ENCODE measurements at regions not wholly inside any gene's neighbourhood (a gene's known extent, or its start where the extent isn't known, plus 50 kb on each side); places are given as distances from the start of the nearest gene placed in this dataset.

- BruUV-seq (replicated peaks), result no TSS peak
- CTCF ChIA-PET, result no interaction called here
- POLR2A ChIA-PET, result no interaction called here
Measured at GRCh38 chr9:92170848-92171247, 55.6 kb upstream of the SPTLC1 start.

DNA sequence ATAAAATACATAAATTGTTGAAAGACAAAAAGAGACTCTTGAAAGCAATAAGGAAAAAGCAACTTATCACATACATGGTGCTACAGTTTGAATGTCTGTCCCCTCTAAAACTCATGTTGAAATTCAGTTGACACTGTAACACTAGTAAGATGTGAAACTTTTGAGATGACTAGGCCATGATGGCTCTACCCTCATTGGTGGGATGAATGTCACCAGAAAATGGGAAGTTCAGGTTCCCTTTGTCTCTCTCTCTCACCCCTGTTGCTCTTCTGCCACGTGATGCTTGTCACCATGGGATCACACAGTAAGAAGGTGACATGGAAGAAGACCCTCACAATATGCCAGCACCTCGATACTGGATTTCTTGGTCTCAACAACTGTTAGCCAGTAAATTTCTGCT is 50.3 kb upstream of the SPTLC1 start:
- DNase-seq (ENCODE audit: low read depth, low spot score) (no peak), ATAC-seq (no peak)
- POLR2A ChIA-PET, result no interaction called here
- intact Hi-C loops (cut with micrococcal nuclease; ENCODE audit: unreplicated experiment) (no loop called here), in situ Hi-C loops (cut with HindIII; ENCODE audit: low pct_unique_long_range_greater_than_20kb, low sequenced_read_pairs) (no loop called here)
- Histone ChIP-seq H3K9me3 (ENCODE audit: control insufficient read depth, insufficient read depth, low read depth, low read length) (peaks cover 2% of the 10 kb centered on the region; the same call in 1 of the 2 replicates), H3K4me3 (ENCODE audit: low read depth in 2 of 2, low read length in 2 of 2) (no peak overlapping the region), H3K36me3 (ENCODE audit: control insufficient read depth, insufficient read depth, low read length) (no peaks in the 10 kb centered on the region), H3K4me1 (ENCODE audit: control insufficient read depth, insufficient read depth, low read length) (no peaks in the 10 kb centered on the region), H3K27me3 (ENCODE audit: control insufficient read depth, insufficient read depth, low read length) (no peaks in the 10 kb centered on the region), H3K27ac (ENCODE audit: low read length) (no peak overlapping the region)
- BruUV-seq (replicated peaks), result no TSS peak
- TF ChIP-seq CTCF (IDR thresholded peaks at IDR 0.05), result no peak
- TF ChIP-seq TCF7L2 (IDR thresholded peaks at IDR 0.05; ENCODE audit: low read depth, low read length), result no peak
- no peak for TF ChIP-seq SIN3A (IDR thresholded peaks at IDR 0.05; ENCODE audit: borderline replicate concordance, insufficient read depth, low read depth, low read length)
- no peak for TF ChIP-seq REST (IDR thresholded peaks at IDR 0.05; ENCODE audit: insufficient read depth in 1 of 2, low read depth in 2 of 2, low read length in 1 of 2)
- no peak for TF ChIP-seq POLR2AphosphoS5 (IDR thresholded peaks at IDR 0.05; ENCODE audit: low read depth, low read length)
- CTCF ChIA-PET, result no interaction called here

More at GRCh38 chr9:92170848-92171247, 55.6 kb upstream of the SPTLC1 start:
- no peaks in the 10 kb centered on the region for H3K9me3 ChIP-seq (ENCODE audit: control insufficient read depth, insufficient read depth, low read depth, low read length)
- ATAC-seq (no peak), DNase-seq (ENCODE audit: low read depth, low spot score) (no peak)
- H3K27ac ChIP-seq (ENCODE audit: low read length), result no peak overlapping the region
- intact Hi-C loops (cut with micrococcal nuclease; ENCODE audit: unreplicated experiment), result no loop called here
- H3K4me1 ChIP-seq (ENCODE audit: control insufficient read depth, insufficient read depth, low read length), result no peaks in the 10 kb centered on the region
- no peak overlapping the region for H3K4me3 ChIP-seq (ENCODE audit: low read depth in 2 of 2, low read length in 2 of 2)
- no peak for TF ChIP-seq TCF7L2 (IDR thresholded peaks at IDR 0.05; ENCODE audit: low read depth, low read length)
- no peak for TF ChIP-seq SIN3A (IDR thresholded peaks at IDR 0.05; ENCODE audit: borderline replicate concordance, insufficient read depth, low read depth, low read length)
- TF ChIP-seq CTCF (IDR thresholded peaks at IDR 0.05), result no peak
- no peak for TF ChIP-seq POLR2AphosphoS5 (IDR thresholded peaks at IDR 0.05; ENCODE audit: low read depth, low read length)
- TF ChIP-seq REST (IDR thresholded peaks at IDR 0.05; ENCODE audit: insufficient read depth in 1 of 2, low read depth in 2 of 2, low read length in 1 of 2), result no peak
- in situ Hi-C loops (cut with HindIII; ENCODE audit: low pct_unique_long_range_greater_than_20kb, low sequenced_read_pairs), result no loop called here
- no peaks in the 10 kb centered on the region for H3K27me3 ChIP-seq (ENCODE audit: control insufficient read depth, insufficient read depth, low read length)
- no peaks in the 10 kb centered on the region for H3K36me3 ChIP-seq (ENCODE audit: control insufficient read depth, insufficient read depth, low read length)
